Jurkat, Clone E6-1 (cell line): ENCODE measurements at regions not wholly inside any gene's neighbourhood (a gene's known extent, or its start where the extent isn't known, plus 50 kb on each side); places are given as distances from the start of the nearest gene placed in this dataset.
A peak's percentile ranks its signal among the peaks of the same experiment; 100 is the strongest.
"Not testable (repeated sequence)": the region's sequence is repeated elsewhere in the genome, so short reads cannot be mapped to it uniquely, and the experiment has no call there.

Source experiments
- DNase-seq: peaks from one replicate; pipeline ENCODE4 v3.0.0-alpha.2; 2011; ENCODE audit warnings: low read depth, low spot score
- H3K4me3 ChIP-seq: 2 replicates; pipeline ENCODE4 v1.5.1; 2011; ENCODE audit warnings: mild to moderate bottlenecking, low read length, control low read depth, moderate library complexity

- no peak for DNase-seq
- no peak overlapping the region for H3K4me3 ChIP-seq
Observed at GRCh38 chrX:64853424-64853823, 122.8 kb downstream of the ZC4H2 start.

GRCh38 chrX:64850371-64851082, 125.7 kb downstream of the ZC4H2 start:
- no peak overlapping the region for H3K4me3 ChIP-seq
- DNase-seq, result peak; percentile 82

GRCh38 chrX:64843224-64843623, 133.0 kb downstream of the ZC4H2 start:
- DNase-seq, result no peak
- peak overlapping the region; percentile 15 for H3K4me3 ChIP-seq

- DNase-seq, result peak; percentile 84
- peak overlapping the region; percentile 15 for H3K4me3 ChIP-seq
Observed at GRCh38 chrX:64842492-64842891, 133.8 kb downstream of the ZC4H2 start.

GRCh38 chrX:64805683-64806082, 170.6 kb downstream of the ZC4H2 start:
- no peak overlapping the region for H3K4me3 ChIP-seq
- no peak for DNase-seq

GRCh38 chrX:64792598-64793337, 183.5 kb downstream of the ZC4H2 start:
- no peak for DNase-seq
- no peak overlapping the region for H3K4me3 ChIP-seq

GRCh38 chrX:64782923-64783322, 193.3 kb downstream of the ZC4H2 start:
- H3K4me3 ChIP-seq, result no peak overlapping the region

GRCh38 chrX:64758047-64758446, 218.2 kb downstream of the ZC4H2 start:
- DNase-seq, result no peak
- no peak overlapping the region for H3K4me3 ChIP-seq

More at GRCh38 chrX:64782923-64783322, 193.3 kb downstream of the ZC4H2 start:
- no peak for DNase-seq

- DNase-seq, result no peak
Observed at GRCh38 chrX:64739792-64740378, 236.4 kb downstream of the ZC4H2 start.

GRCh38 chrX:64698317-64698716, 277.9 kb downstream of the ZC4H2 start:
- no peak for DNase-seq
- no peak overlapping the region for H3K4me3 ChIP-seq

More at GRCh38 chrX:64739792-64740378, 236.4 kb downstream of the ZC4H2 start:
- no peak overlapping the region for H3K4me3 ChIP-seq

- H3K4me3 ChIP-seq, DNase-seq: not testable (repeated sequence)
Observed at GRCh38 chrX:64695372-64695771, 280.9 kb downstream of the ZC4H2 start.

- DNase-seq, result no peak
- no peak overlapping the region for H3K4me3 ChIP-seq
Observed at GRCh38 chrX:64662876-64663275, 267.6 kb upstream of the MTMR8 start.

- not testable (repeated sequence) for H3K4me3 ChIP-seq, DNase-seq
Observed at GRCh38 chrX:64657229-64657628, 262.0 kb upstream of the MTMR8 start.

- no peak overlapping the region for H3K4me3 ChIP-seq
- no peak for DNase-seq
Observed at GRCh38 chrX:64642482-64642881, 247.2 kb upstream of the MTMR8 start.
